IPS-20b (cell line): ENCODE measurements at regions not wholly inside any gene's neighbourhood (a gene's known extent, or its start where the extent isn't known, plus 50 kb on each side); places are given as distances from the start of the nearest gene placed in this dataset.

Experiments
- H3K27ac ChIP-seq: one replicate; pipeline ENCODE4 v1.5.1; 2013; ENCODE audit warnings: low read length
- H3K27me3 ChIP-seq: 2 replicates; pipeline ENCODE4 v1.6.1; 2013; ENCODE audit warnings: mild to moderate bottlenecking, low read length, inconsistent platforms; ENCODE audit not compliant: insufficient read depth
- H3K36me3 ChIP-seq: 2 replicates; pipeline ENCODE4 v1.6.1; 2013; ENCODE audit warnings: low read depth, mild to moderate bottlenecking, inconsistent platforms, low read length, moderate library complexity; ENCODE audit not compliant: insufficient read depth
- H3K4me1 ChIP-seq: 2 replicates; pipeline ENCODE4 v1.6.1; 2013; ENCODE audit warnings: mild to moderate bottlenecking, control low read depth, inconsistent platforms, low read length, moderate library complexity; ENCODE audit not compliant: insufficient read depth
- H3K4me3 ChIP-seq: 2 replicates; pipeline ENCODE4 v1.5.1; 2013; ENCODE audit warnings: mild to moderate bottlenecking, low read length, inconsistent platforms
- H3K9ac ChIP-seq: 2 replicates; pipeline ENCODE4 v1.6.1; 2013; ENCODE audit warnings: low read depth, mild to moderate bottlenecking, inconsistent platforms, low read length, moderate library complexity
- H3K9me3 ChIP-seq: 2 replicates; pipeline ENCODE4 v1.6.1; 2013; ENCODE audit warnings: mild to moderate bottlenecking, low read depth, low read length, inconsistent platforms; ENCODE audit not compliant: insufficient read depth

DNA sequence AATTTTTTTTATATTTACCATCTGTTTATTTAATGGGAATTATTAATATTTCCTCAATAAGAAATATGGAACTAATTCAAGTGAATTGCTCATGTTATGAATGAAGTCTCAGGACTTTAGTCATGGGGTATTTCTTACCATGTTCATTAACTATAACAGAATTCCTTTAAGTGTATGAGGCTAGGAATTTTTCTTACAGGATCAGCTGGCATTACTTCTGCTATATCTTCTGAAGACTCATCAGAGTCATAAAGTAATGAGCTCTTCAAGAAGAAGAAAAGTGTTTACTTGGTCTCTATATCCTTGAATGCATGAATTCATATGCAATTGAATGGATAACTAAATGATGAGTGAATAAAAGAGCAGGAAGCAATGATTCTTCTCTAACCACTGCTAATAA is 486.8 kb upstream of the THBS1 start:
- Histone ChIP-seq H3K27ac (no peak overlapping the region), H3K9ac (no peak overlapping the region), H3K4me3 (no peak overlapping the region), H3K36me3 (no peaks in the 10 kb centered on the region), H3K4me1 (peaks cover 18% of the 10 kb centered on the region; the same call in 1 of the 2 replicates), H3K27me3 (no peaks in the 10 kb centered on the region), H3K9me3 (no peaks in the 10 kb centered on the region)

GRCh38 chr15:39095218-39095879 is 485.5 kb upstream of the THBS1 start:
- Histone ChIP-seq H3K36me3 (no peaks in the 10 kb centered on the region), H3K4me3 (peak overlapping the region; percentile 21; the same call in 1 of the 2 replicates), H3K4me1 (peaks cover 18% of the 10 kb centered on the region; the same call in 1 of the 2 replicates), H3K9ac (peak overlapping the region; percentile 18), H3K27ac (peak overlapping the region; percentile 1), H3K27me3 (no peaks in the 10 kb centered on the region), H3K9me3 (no peaks in the 10 kb centered on the region)

- H3K4me3 ChIP-seq: no peak overlapping the region
- no peak overlapping the region for H3K9ac ChIP-seq
- no peaks in the 10 kb centered on the region for H3K36me3 ChIP-seq
- no peaks in the 10 kb centered on the region for H3K9me3 ChIP-seq
- H3K27ac ChIP-seq: no peak overlapping the region
- H3K4me1 ChIP-seq: peaks cover 18% of the 10 kb centered on the region; the same call in 1 of the 2 replicates
- H3K27me3 ChIP-seq: no peaks in the 10 kb centered on the region
Measured at GRCh38 chr15:39096608-39097205, 484.2 kb upstream of the THBS1 start.

- H3K27ac ChIP-seq: no peak overlapping the region
- H3K9ac ChIP-seq: no peak overlapping the region
- H3K4me1 ChIP-seq: peaks cover 18% of the 10 kb centered on the region; the same call in 1 of the 2 replicates
- no peaks in the 10 kb centered on the region for H3K9me3 ChIP-seq
- H3K4me3 ChIP-seq: no peak overlapping the region
- H3K27me3 ChIP-seq: no peaks in the 10 kb centered on the region
- no peaks in the 10 kb centered on the region for H3K36me3 ChIP-seq
Measured at GRCh38 chr15:39099524-39099923, 481.4 kb upstream of the THBS1 start.

- Histone ChIP-seq H3K4me1 (peaks cover 13% of the 10 kb centered on the region; the same call in 1 of the 2 replicates), H3K4me3 (no peak overlapping the region), H3K27ac (no peak overlapping the region), H3K9me3 (no peaks in the 10 kb centered on the region), H3K27me3 (no peaks in the 10 kb centered on the region), H3K9ac (no peak overlapping the region), H3K36me3 (no peaks in the 10 kb centered on the region)
Measured at GRCh38 chr15:39100106-39100660, 480.7 kb upstream of the THBS1 start.

DNA sequence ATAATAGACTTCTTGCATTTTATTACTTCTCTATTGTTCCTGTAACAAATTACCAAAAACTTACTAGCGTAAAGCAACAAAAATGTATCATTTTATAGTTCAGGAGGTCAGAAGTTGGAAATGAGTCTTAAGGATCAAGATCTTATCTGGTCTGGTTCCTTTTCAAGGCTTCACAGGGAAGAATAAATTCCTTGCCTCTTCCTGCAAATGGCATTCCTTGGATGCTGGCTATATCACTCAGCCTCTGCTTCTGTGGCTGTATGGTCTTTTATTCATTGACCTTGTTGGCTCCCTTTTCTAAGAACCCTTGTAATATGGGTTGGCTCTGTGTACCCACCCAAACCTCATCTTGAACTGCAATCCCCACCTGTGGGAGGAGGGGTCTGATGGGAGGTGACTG is 478.4 kb upstream of the THBS1 start:
- Histone ChIP-seq H3K4me1 (no peaks in the 10 kb centered on the region), H3K4me3 (no peak overlapping the region), H3K27me3 (no peaks in the 10 kb centered on the region), H3K27ac (no peak overlapping the region), H3K36me3 (no peaks in the 10 kb centered on the region), H3K9me3 (no peaks in the 10 kb centered on the region), H3K9ac (no peak overlapping the region)

DNA sequence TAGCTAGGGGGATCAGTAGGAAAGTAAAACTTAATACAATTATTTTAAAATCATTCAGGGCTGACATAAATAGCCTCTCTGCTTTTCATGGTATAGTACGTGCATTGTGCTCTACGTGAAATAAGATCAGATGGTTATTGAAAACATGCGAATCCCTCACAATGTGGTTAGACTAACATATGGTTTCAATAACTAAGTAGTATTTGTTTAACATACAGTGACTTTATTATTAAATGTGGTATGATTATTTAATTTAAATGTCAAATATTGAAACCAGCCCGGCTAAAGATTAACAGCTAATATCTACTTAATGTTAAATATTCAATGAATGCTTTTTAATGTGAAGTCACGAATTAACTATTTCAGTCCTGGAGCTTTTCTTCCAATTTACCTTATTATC is 473.9 kb upstream of the THBS1 start:
- Histone ChIP-seq H3K36me3 (no peaks in the 10 kb centered on the region), H3K9ac (no peak overlapping the region), H3K4me1 (no peaks in the 10 kb centered on the region), H3K27ac (no peak overlapping the region), H3K4me3 (no peak overlapping the region), H3K27me3 (no peaks in the 10 kb centered on the region), H3K9me3 (no peaks in the 10 kb centered on the region)

DNA sequence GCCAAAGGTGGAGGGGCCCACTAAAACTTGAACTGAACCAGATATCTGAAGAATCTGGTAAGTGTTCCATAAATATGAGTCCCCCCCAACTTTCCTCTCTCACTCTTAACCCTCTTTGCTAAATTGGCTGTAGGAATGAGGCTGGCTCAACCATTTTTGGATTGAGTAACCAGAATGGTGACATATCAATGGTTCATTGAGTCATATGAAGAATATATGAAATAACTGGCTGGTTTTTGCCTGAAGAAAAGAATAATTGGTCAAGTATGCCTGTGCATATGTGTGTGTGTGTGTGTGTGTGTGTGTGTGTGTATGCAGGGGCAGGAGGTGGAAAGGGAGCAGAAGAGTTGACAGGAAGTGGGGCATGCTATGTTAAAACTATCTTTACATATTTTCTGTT is 472.9 kb upstream of the THBS1 start:
- Histone ChIP-seq H3K27me3 (no peaks in the 10 kb centered on the region), H3K4me1 (no peaks in the 10 kb centered on the region), H3K36me3 (no peaks in the 10 kb centered on the region), H3K9me3 (no peaks in the 10 kb centered on the region), H3K9ac (no peak overlapping the region), H3K27ac (no peak overlapping the region), H3K4me3 (no peak overlapping the region)

- H3K4me3 ChIP-seq: no peak overlapping the region
- H3K36me3 ChIP-seq: no peaks in the 10 kb centered on the region
- H3K27me3 ChIP-seq: no peaks in the 10 kb centered on the region
- H3K9me3 ChIP-seq: peaks cover 12% of the 10 kb centered on the region; the same call in 1 of the 2 replicates
- H3K27ac ChIP-seq: no peak overlapping the region
- H3K4me1 ChIP-seq: no peaks in the 10 kb centered on the region
- H3K9ac ChIP-seq: no peak overlapping the region
Measured at GRCh38 chr15:39110336-39110735, 470.5 kb upstream of the THBS1 start.

DNA sequence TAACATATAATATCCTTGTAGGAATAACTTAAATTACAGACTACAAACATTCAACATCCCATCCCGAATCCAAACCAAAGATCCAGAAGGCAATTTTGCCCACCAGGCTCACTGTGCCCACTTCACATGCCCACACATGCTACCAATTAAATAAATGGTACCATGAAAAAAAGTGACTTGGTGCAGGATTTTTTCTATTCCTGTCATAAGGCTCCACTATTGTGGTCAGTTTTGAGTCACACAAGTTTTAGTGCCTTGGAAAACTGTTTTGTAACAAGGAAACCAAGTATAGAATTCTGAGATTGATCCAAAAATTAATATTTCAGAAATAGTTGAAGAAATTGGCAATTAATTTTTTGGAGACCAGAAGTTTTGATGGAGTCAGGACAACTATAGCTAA is 470.1 kb upstream of the THBS1 start:
- no peak overlapping the region for H3K4me3 ChIP-seq
- no peaks in the 10 kb centered on the region for H3K27me3 ChIP-seq
- H3K9ac ChIP-seq: no peak overlapping the region
- H3K9me3 ChIP-seq: peaks cover 16% of the 10 kb centered on the region; the same call in 1 of the 2 replicates
- H3K4me1 ChIP-seq: no peaks in the 10 kb centered on the region
- H3K27ac ChIP-seq: no peak overlapping the region
- H3K36me3 ChIP-seq: no peaks in the 10 kb centered on the region

- Histone ChIP-seq H3K9ac (no peak overlapping the region), H3K36me3 (no peaks in the 10 kb centered on the region), H3K4me1 (no peaks in the 10 kb centered on the region), H3K4me3 (no peak overlapping the region), H3K27ac (no peak overlapping the region), H3K27me3 (no peaks in the 10 kb centered on the region), H3K9me3 (peaks cover 19% of the 10 kb centered on the region; the same call in 1 of the 2 replicates)
Measured at GRCh38 chr15:39113741-39114140, 467.1 kb upstream of the THBS1 start.
